Caco-2 (cell line): ENCODE measurements at regions not wholly inside any gene's neighbourhood (a gene's known extent, or its start where the extent isn't known, plus 50 kb on each side); places are given as distances from the start of the nearest gene placed in this dataset.
"Not testable (repeated sequence)": the region's sequence is repeated elsewhere in the genome, so short reads cannot be mapped to it uniquely, and the experiment has no call there.

Experiments used
- BruUV-seq: library from RNA; stranded (reverse); fragments of 400-500 nt; replicated peaks from 2 replicates; lab custom pipeline; 2021; lab: Mats Ljungman, UMichigan
- CTCF ChIA-PET: fragments of 300-600 bp; sonication (Branson Sonifier 250); formaldehyde crosslinking; loops from one replicate; lab custom pipeline; 2022; ENCODE audit warnings: antibody characterized with exemption; lab: Charles Lee
- POLR2A ChIA-PET: fragments of 300-600 bp; sonication (Branson Sonifier 250); formaldehyde crosslinking; loops from one replicate; lab custom pipeline; 2022; ENCODE audit warnings: antibody characterized with exemption; lab: Charles Lee
- DNase-seq, 2 experiments: peaks; one replicate each; pipeline versions ENCODE4 v3.0.0 to v3.0.0-alpha.2; 2020 to 2022
- H3K27me3 ChIP-seq: replicated peaks from 2 replicates; pipeline ENCODE4 v1.6.0; 2011; ENCODE audit warnings: low read length; ENCODE audit not compliant: control insufficient read depth, insufficient read depth
- H3K36me3 ChIP-seq: 2 replicates; pipeline ENCODE4 v1.5.1; 2011; ENCODE audit warnings: low read length; ENCODE audit not compliant: control insufficient read depth, insufficient read depth
- H3K4me1 ChIP-seq: fragments of 250-450 bp; sonication (Bioruptor Pico); 2 replicates; pipeline ENCODE4 v1.5.1; 2020; ENCODE audit warnings: mild to moderate bottlenecking
- H3K4me3 ChIP-seq: 2 replicates; pipeline ENCODE4 v1.5.1; 2011; ENCODE audit warnings: low read depth, mild to moderate bottlenecking, control low read depth, low read length
- H3K9me3 ChIP-seq: fragments of 250-450 bp; sonication (Bioruptor Pico); 2 replicates; pipeline ENCODE4 v1.5.1; 2020; ENCODE audit warnings: mild to moderate bottlenecking, moderate library complexity
- H3K27ac Mint-ChIP-seq: one replicate; pipeline ENCODE4 v1.8.0; 2022; ENCODE audit warnings: mixed read lengths; ENCODE audit not compliant: unreplicated experiment
- H3K27me3 Mint-ChIP-seq: one replicate; pipeline ENCODE4 v1.8.0; 2022; ENCODE audit warnings: mixed read lengths; ENCODE audit not compliant: insufficient read depth, unreplicated experiment
- H3K36me3 Mint-ChIP-seq: one replicate; pipeline ENCODE4 v1.8.0; 2022; ENCODE audit warnings: mild to moderate bottlenecking, mixed read lengths; ENCODE audit not compliant: insufficient read depth, unreplicated experiment
- H3K4me1 Mint-ChIP-seq: one replicate; pipeline ENCODE4 v1.8.0; 2022; ENCODE audit warnings: low read depth, mixed read lengths; ENCODE audit not compliant: unreplicated experiment
- H3K4me3 Mint-ChIP-seq: one replicate; pipeline ENCODE4 v1.8.0; 2022; ENCODE audit warnings: mild to moderate bottlenecking, moderate library complexity, mixed read lengths; ENCODE audit not compliant: unreplicated experiment
- H3K9me3 Mint-ChIP-seq: one replicate; pipeline ENCODE4 v1.8.0; 2022; ENCODE audit warnings: mixed read lengths; ENCODE audit not compliant: unreplicated experiment
- intact Hi-C: fragments of 100-400 bp; cut with micrococcal nuclease; formaldehyde crosslinking; loops from one replicate; pipeline ENCODE4 v1.10.0; 2022; ENCODE audit not compliant: unreplicated experiment
- TF ChIP-seq, protein P1 (sequence below), 2 experiments: fragments of 200-600 bp in 1 of 2; IDR thresholded peaks; 1 replicate in 1 of 2; 2 replicates in 1 of 2; pipeline versions ENCODE4 v1.5.1 to v1.8.0; 2011 to 2022; ENCODE audit warnings: antibody characterized with exemption in 1 of 2, control low read depth in 1 of 2, inconsistent platforms in 1 of 2, low read depth in 1 of 2, low read length in 1 of 2, mild to moderate bottlenecking in 1 of 2, moderate library complexity in 1 of 2; ENCODE audit not compliant: insufficient read depth in 1 of 2, severe bottlenecking in 1 of 2, unreplicated experiment in 1 of 2

DNA sequence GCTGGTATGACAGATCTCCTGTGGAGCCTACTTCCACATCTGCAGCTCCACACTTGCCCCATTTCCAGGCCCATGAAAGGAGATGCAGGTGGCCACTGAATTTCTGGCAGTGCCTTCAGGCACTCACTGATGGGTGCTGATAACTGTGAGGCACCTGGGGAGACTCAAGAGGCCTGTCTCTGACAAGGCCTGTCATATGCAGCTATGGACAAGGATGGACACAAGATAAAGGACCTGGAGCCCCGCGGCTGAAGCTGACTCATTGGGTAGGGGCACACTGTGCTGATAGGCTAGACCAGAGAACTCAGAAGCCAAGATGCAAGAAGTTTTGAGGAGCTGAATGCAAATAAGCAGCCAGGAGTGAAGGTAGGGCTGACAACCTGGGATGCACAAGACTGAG is 81.0 kb upstream of the LRFN2 start:
- Mint-ChIP-seq H3K9me3 (peaks cover 16% of the 10 kb centered on the region), H3K27ac (no peak overlapping the region), H3K4me1 (no peaks in the 10 kb centered on the region), H3K36me3 (no peaks in the 10 kb centered on the region), H3K4me3 (no peak overlapping the region), H3K27me3 (peaks cover 3% of the 10 kb centered on the region)
- no peaks in the 10 kb centered on the region; the same call in 1 of the 2 replicates for H3K4me1 ChIP-seq
- H3K36me3 ChIP-seq: no peaks in the 10 kb centered on the region
- TF ChIP-seq, protein P1, sequence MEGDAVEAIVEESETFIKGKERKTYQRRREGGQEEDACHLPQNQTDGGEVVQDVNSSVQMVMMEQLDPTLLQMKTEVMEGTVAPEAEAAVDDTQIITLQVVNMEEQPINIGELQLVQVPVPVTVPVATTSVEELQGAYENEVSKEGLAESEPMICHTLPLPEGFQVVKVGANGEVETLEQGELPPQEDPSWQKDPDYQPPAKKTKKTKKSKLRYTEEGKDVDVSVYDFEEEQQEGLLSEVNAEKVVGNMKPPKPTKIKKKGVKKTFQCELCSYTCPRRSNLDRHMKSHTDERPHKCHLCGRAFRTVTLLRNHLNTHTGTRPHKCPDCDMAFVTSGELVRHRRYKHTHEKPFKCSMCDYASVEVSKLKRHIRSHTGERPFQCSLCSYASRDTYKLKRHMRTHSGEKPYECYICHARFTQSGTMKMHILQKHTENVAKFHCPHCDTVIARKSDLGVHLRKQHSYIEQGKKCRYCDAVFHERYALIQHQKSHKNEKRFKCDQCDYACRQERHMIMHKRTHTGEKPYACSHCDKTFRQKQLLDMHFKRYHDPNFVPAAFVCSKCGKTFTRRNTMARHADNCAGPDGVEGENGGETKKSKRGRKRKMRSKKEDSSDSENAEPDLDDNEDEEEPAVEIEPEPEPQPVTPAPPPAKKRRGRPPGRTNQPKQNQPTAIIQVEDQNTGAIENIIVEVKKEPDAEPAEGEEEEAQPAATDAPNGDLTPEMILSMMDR (IDR thresholded peaks at IDR 0.05; ENCODE audit: insufficient read depth in 1 of 2, low read depth in 1 of 2, low read length in 1 of 2, severe bottlenecking in 1 of 2, unreplicated experiment in 1 of 2): no peak
- ChIA-PET POLR2A (no interaction called here), CTCF (interaction anchor here (0.7 kb wide), 1 partner anchor 101 kb away, joined by 3 read pairs; no protein-coding TSS in a partner anchor)
- DNase-seq: no peak
- H3K9me3 ChIP-seq: no peaks in the 10 kb centered on the region; the same call in 1 of the 2 replicates
- no peak overlapping the region for H3K4me3 ChIP-seq
- BruUV-seq: no TSS peak
- no peaks in the 10 kb centered on the region for H3K27me3 ChIP-seq
- intact Hi-C loops: no loop called here

DNA sequence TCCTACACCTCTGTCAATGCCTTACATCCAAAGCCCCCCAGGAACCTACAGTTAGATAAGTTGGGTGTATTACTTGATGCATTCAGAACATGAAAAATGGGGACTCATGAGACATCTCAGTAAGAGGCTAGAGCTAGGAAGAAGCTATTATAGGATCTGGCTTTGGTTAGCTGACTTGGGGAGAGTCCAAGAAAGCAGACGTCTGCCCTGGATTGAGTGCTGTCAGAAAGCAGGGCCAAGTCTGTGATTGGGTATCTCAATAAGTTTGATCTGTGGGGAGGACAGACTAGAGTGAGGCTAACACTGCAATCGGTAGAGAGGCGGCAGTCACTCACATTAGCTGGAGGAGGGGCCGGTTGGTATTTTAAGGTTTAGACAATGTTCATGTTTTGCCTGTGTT is 79.4 kb upstream of the LRFN2 start:
- no peaks in the 10 kb centered on the region for H3K4me1 Mint-ChIP-seq
- TF ChIP-seq, protein P1 (IDR thresholded peaks at IDR 0.05; ENCODE audit: insufficient read depth in 1 of 2, low read depth in 1 of 2, low read length in 1 of 2, severe bottlenecking in 1 of 2, unreplicated experiment in 1 of 2): no peak
- Histone ChIP-seq H3K27me3 (no peaks in the 10 kb centered on the region), H3K9me3 (no peaks in the 10 kb centered on the region; the same call in 1 of the 2 replicates), H3K36me3 (no peaks in the 10 kb centered on the region), H3K4me1 (no peaks in the 10 kb centered on the region; the same call in 1 of the 2 replicates), H3K4me3 (no peak overlapping the region)
- peaks cover 3% of the 10 kb centered on the region for H3K27me3 Mint-ChIP-seq
- intact Hi-C loops: no loop called here
- no peak overlapping the region for H3K27ac Mint-ChIP-seq
- CTCF ChIA-PET: no interaction called here
- H3K36me3 Mint-ChIP-seq: no peaks in the 10 kb centered on the region
- no peak for DNase-seq
- BruUV-seq: no TSS peak
- H3K4me3 Mint-ChIP-seq: no peak overlapping the region
- H3K9me3 Mint-ChIP-seq: peaks cover 16% of the 10 kb centered on the region
- POLR2A ChIA-PET: no interaction called here

DNA sequence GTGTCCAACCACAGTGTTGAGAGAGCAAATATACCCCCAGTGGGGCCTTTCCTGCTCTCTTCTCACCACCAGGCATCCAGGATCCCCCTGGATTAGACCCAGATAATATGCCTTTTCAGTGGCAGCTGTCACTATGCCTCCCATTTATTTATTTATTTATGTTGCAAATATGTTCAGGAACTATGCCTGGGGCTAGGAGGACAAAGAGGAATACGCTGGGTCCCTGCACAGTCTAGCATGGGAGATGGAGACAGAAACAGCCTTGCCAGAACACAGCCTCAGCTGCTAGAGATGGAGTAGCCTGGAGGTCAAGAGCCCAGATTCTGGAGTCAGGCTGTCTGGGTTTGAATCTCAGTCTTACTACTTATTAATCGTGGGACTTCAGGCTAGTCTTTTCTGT is 74.6 kb upstream of the LRFN2 start:
- Histone ChIP-seq H3K4me1 (no peaks in the 10 kb centered on the region), H3K36me3 (no peaks in the 10 kb centered on the region), H3K4me3 (no peak overlapping the region), H3K27me3 (no peaks in the 10 kb centered on the region; the same call in 1 of the 2 replicates), H3K9me3 (no peaks in the 10 kb centered on the region)
- H3K4me3 Mint-ChIP-seq: no peak overlapping the region
- no peaks in the 10 kb centered on the region for H3K36me3 Mint-ChIP-seq
- TF ChIP-seq, protein P1 (IDR thresholded peaks at IDR 0.05; ENCODE audit: insufficient read depth in 1 of 2, low read depth in 1 of 2, low read length in 1 of 2, severe bottlenecking in 1 of 2, unreplicated experiment in 1 of 2): no peak
- H3K4me1 Mint-ChIP-seq: no peaks in the 10 kb centered on the region
- no TSS peak for BruUV-seq
- ChIA-PET CTCF (no interaction called here), POLR2A (no interaction called here)
- no peak overlapping the region for H3K27ac Mint-ChIP-seq
- H3K27me3 Mint-ChIP-seq: peaks cover 11% of the 10 kb centered on the region
- intact Hi-C loops: no loop called here
- peaks cover 16% of the 10 kb centered on the region for H3K9me3 Mint-ChIP-seq
- no peak for DNase-seq

DNA sequence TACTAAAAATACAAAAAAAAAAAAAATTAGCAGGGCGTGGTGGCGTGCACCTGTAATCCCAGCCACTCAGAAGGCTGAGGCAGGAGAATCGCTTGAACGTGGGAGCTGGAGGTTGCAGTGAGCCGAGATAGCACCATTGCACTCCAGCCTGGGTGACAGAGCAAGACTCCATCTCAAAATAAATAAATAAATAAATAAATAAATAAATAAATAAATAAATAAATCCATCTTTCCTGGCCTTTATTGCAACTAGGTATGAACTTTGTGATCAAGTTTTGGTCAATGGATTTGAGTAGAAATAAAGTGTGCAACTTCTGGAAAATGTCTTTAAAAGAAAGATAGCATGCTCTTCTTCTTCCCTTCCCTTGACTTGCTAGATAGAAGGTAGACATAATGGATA is 69.6 kb upstream of the LRFN2 start:
- H3K4me3 Mint-ChIP-seq, DNase-seq, POLR2A ChIA-PET: not testable (repeated sequence)

More for the DNA sequence above, 69.6 kb upstream of the LRFN2 start:
- H3K4me1 ChIP-seq, H3K9me3 ChIP-seq, intact Hi-C loops, H3K4me1 Mint-ChIP-seq, CTCF ChIA-PET, H3K36me3 Mint-ChIP-seq, H3K27ac Mint-ChIP-seq, H3K4me3 ChIP-seq, H3K9me3 Mint-ChIP-seq, H3K36me3 ChIP-seq, BruUV-seq, H3K27me3 ChIP-seq: not testable (repeated sequence)
- peaks cover 13% of the 10 kb centered on the region for H3K27me3 Mint-ChIP-seq
